ENCODE measurements at regions not wholly inside any gene's neighbourhood (a gene's known extent, or its start where the extent isn't known, plus 50 kb on each side); places are given as distances from the start of the nearest gene placed in this dataset.

DNA sequence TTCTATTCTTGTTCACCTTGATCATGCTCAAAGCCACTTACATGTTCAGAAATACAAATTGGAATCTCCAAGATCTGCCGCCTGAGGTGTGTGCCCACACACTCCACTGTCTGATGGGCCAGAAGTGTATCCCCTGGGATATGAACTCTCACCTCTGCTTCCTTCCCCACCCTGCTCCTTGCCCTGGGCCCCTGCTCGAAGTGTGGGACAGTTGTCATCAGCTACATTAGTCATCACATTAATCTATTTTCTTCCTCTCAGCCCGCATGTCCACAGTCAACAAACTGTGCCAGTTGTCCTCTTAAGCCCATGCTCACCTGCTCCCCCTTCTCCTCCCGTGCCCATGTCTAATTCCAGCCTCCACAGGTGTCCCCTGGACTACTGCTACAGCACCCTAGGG, 154.7 kb downstream of the PTPN20 start:
- no peak for TF ChIP-seq POLR2AphosphoS5 (IDR thresholded peaks at IDR 0.05; ENCODE audit: borderline replicate concordance, low read depth, low read length)
- no peak for TF ChIP-seq EZH2 (IDR thresholded peaks at IDR 0.05)

All from SK-N-MC (cell line).